Astrocyte (in vitro differentiated cells and primary cell): ENCODE measurements at regions not wholly inside any gene's neighbourhood (a gene's known extent, or its start where the extent isn't known, plus 50 kb on each side); places are given as distances from the start of the nearest gene placed in this dataset.

Experiments
- DNase-seq: peaks from one replicate; pipeline ENCODE4 v3.0.0-alpha.2; 2010; ENCODE audit warnings: low read depth
- FAIRE-seq: peaks from 2 replicates; lab custom pipeline; 2011; peaks lifted over from hg19 to GRCh38; lab: Jason Lieb, UNC
- H2AFZ ChIP-seq: 2 replicates; pipeline ENCODE4 v1.6.0; 2012; ENCODE audit warnings: low read depth, low read length, inconsistent platforms
- H3K27ac ChIP-seq: 2 replicates; pipeline ENCODE4 v1.5.1; 2011; ENCODE audit warnings: low read depth, low read length, inconsistent platforms
- H3K27me3 ChIP-seq: 2 replicates; pipeline ENCODE4 v1.6.0; 2011; ENCODE audit warnings: low read length, inconsistent platforms; ENCODE audit not compliant: insufficient read depth
- H3K36me3 ChIP-seq: 2 replicates; pipeline ENCODE4 v1.5.1; 2011; ENCODE audit warnings: low read length, inconsistent platforms; ENCODE audit not compliant: insufficient read depth
- H3K4me1 ChIP-seq: 2 replicates; pipeline ENCODE4 v1.5.1; 2011; ENCODE audit warnings: low read length, inconsistent platforms; ENCODE audit not compliant: insufficient read depth
- H3K4me2 ChIP-seq: 2 replicates; pipeline ENCODE4 v1.6.0; 2012; ENCODE audit warnings: low read length, inconsistent platforms
- H3K4me3 ChIP-seq: 2 replicates; pipeline ENCODE4 v1.5.1; 2011; ENCODE audit warnings: low read depth, mild to moderate bottlenecking, low read length, inconsistent platforms; ENCODE audit not compliant: insufficient read depth
- H3K79me2 ChIP-seq: 2 replicates; pipeline ENCODE4 v1.6.0; 2012; ENCODE audit warnings: mild to moderate bottlenecking, low read length, inconsistent platforms; ENCODE audit not compliant: insufficient read depth
- H3K9ac ChIP-seq: 2 replicates; pipeline ENCODE4 v1.6.0; 2012; ENCODE audit warnings: mild to moderate bottlenecking, low read length, inconsistent platforms
- H3K9me3 ChIP-seq: 2 replicates; pipeline ENCODE4 v1.5.1; 2012; ENCODE audit warnings: low read depth, mild to moderate bottlenecking, low read length, inconsistent platforms; ENCODE audit not compliant: insufficient read depth
- H4K20me1 ChIP-seq: 2 replicates; pipeline ENCODE4 v1.6.0; 2012; ENCODE audit warnings: low read length, inconsistent platforms; ENCODE audit not compliant: insufficient read depth
- H3K27ac Mint-ChIP-seq: one replicate; pipeline ENCODE4 v1.8.0; 2021; ENCODE audit warnings: mild to moderate bottlenecking, mixed read lengths; ENCODE audit not compliant: unreplicated experiment
- H3K27me3 Mint-ChIP-seq: one replicate; pipeline ENCODE4 v1.8.0; 2021; ENCODE audit warnings: low read depth, mixed read lengths; ENCODE audit not compliant: unreplicated experiment
- H3K36me3 Mint-ChIP-seq: one replicate; pipeline ENCODE4 v1.8.0; 2021; ENCODE audit warnings: low read depth, mixed read lengths; ENCODE audit not compliant: unreplicated experiment
- H3K4me1 Mint-ChIP-seq: one replicate; pipeline ENCODE4 v1.8.0; 2021; ENCODE audit warnings: low read depth, mixed read lengths; ENCODE audit not compliant: unreplicated experiment
- H3K4me3 Mint-ChIP-seq: one replicate; pipeline ENCODE4 v1.8.0; 2021; ENCODE audit warnings: mild to moderate bottlenecking, moderate library complexity, mixed read lengths; ENCODE audit not compliant: unreplicated experiment
- H3K9me3 Mint-ChIP-seq: one replicate; pipeline ENCODE4 v1.8.0; 2021; ENCODE audit warnings: mild to moderate bottlenecking, mixed read lengths; ENCODE audit not compliant: unreplicated experiment
- CTCF ChIP-seq: IDR thresholded peaks from 2 replicates; pipeline ENCODE4 v1.5.1; 2011; ENCODE audit warnings: low read depth, mild to moderate bottlenecking, inconsistent platforms, low read length, moderate library complexity; ENCODE audit not compliant: insufficient read depth
- EZH2 ChIP-seq: IDR thresholded peaks from 2 replicates; pipeline ENCODE4 v1.6.1; 2012; ENCODE audit warnings: mild to moderate bottlenecking, low read length, inconsistent platforms; ENCODE audit not compliant: insufficient read depth

GRCh38 chr3:158976966-158977365 is 175.1 kb downstream of the MFSD1 start:
- FAIRE-seq, result no peak
- no peaks in the 10 kb centered on the region for H4K20me1 ChIP-seq
- no peaks in the 10 kb centered on the region for H3K4me1 ChIP-seq
- H3K9ac ChIP-seq, result no peak overlapping the region
- H3K27me3 ChIP-seq, result no peaks in the 10 kb centered on the region
- TF ChIP-seq EZH2 (no peak), CTCF (no peak)
- no peaks in the 10 kb centered on the region for H3K36me3 ChIP-seq
- Mint-ChIP-seq H3K27me3 (no peaks in the 10 kb centered on the region), H3K9me3 (peaks cover 1% of the 10 kb centered on the region), H3K4me1 (no peaks in the 10 kb centered on the region), H3K4me3 (no peak overlapping the region), H3K27ac (no peak overlapping the region), H3K36me3 (no peaks in the 10 kb centered on the region)
- no peaks in the 10 kb centered on the region for H3K79me2 ChIP-seq
- no peak for DNase-seq
- H3K27ac ChIP-seq, result no peak overlapping the region
- no peak overlapping the region for H3K4me2 ChIP-seq
- no peaks in the 10 kb centered on the region for H3K9me3 ChIP-seq
- H3K4me3 ChIP-seq, result no peak overlapping the region
- no peak overlapping the region for H2AFZ ChIP-seq

GRCh38 chr3:158977497-158977896 is 175.6 kb downstream of the MFSD1 start:
- no peak for DNase-seq
- no peaks in the 10 kb centered on the region for H4K20me1 ChIP-seq

More at GRCh38 chr3:158977497-158977896, 175.6 kb downstream of the MFSD1 start:
- TF ChIP-seq EZH2 (no peak), CTCF (no peak)
- Mint-ChIP-seq H3K4me3 (no peak overlapping the region), H3K27me3 (no peaks in the 10 kb centered on the region), H3K36me3 (no peaks in the 10 kb centered on the region), H3K4me1 (no peaks in the 10 kb centered on the region), H3K9me3 (peaks cover 1% of the 10 kb centered on the region), H3K27ac (no peak overlapping the region)
- no peaks in the 10 kb centered on the region for H3K36me3 ChIP-seq
- H3K4me3 ChIP-seq, result no peak overlapping the region
- H3K9me3 ChIP-seq, result no peaks in the 10 kb centered on the region
- H3K4me1 ChIP-seq, result no peaks in the 10 kb centered on the region
- no peaks in the 10 kb centered on the region for H3K27me3 ChIP-seq
- FAIRE-seq, result no peak
- no peak overlapping the region for H3K9ac ChIP-seq
- H3K27ac ChIP-seq, result no peak overlapping the region
- no peak overlapping the region for H2AFZ ChIP-seq
- H3K4me2 ChIP-seq, result no peak overlapping the region
- H3K79me2 ChIP-seq, result no peaks in the 10 kb centered on the region
